ENCODE measurements at regions not wholly inside any gene's neighbourhood (a gene's known extent, or its start where the extent isn't known, plus 50 kb on each side); places are given as distances from the start of the nearest gene placed in this dataset.
"Not testable (repeated sequence)": the region's sequence is repeated elsewhere in the genome, so short reads cannot be mapped to it uniquely, and the experiment has no call there.

GRCh38 chr3:15903759-15904720 is 106.3 kb upstream of the ANKRD28 start:
- no peak for DNase-seq

DNA sequence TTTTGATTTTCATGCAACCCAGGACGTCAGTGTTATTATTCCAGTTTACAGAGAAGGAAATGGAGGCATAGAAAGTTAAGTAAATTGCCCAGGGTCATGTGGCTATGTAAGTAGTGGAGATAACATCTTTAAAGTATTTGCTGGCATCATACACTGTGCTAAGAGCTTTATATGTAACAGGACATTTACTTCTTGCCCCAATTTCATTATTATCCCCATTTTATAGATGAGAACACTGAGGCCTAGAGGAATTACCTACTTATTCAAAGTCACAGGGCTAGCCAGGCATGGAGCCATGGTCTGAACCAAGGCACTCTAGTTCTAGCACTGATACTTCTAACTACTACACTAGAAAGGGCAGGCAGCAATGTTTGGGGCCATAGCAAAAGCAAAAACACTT is 107.3 kb upstream of the ANKRD28 start:
- DNase-seq, result no peak

GRCh38 chr3:15907403-15907802 is 109.6 kb upstream of the ANKRD28 start:
- not testable (repeated sequence) for DNase-seq

DNA sequence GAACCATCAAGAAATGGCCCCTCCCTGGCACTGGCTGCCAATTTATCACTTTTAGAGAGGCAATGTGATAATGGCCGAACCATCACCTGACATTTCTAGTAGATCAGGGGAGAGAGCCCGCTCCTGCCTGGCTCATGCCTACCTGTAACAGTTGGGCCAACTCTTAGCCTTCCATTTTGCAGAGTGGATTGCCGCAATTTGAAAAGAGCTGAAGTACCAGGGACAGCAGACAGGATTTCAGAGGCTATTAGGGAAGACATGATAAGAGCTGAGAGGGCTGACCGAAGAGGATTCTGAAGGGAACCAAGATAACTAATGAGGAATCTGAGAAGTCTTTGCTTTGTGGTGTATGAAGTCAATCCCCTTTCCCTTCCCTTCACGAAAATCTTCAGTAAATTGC is 121.2 kb upstream of the ANKRD28 start:
- no peak for DNase-seq

GRCh38 chr3:15919971-15920370 is 122.2 kb upstream of the ANKRD28 start:
- no peak for DNase-seq

DNA sequence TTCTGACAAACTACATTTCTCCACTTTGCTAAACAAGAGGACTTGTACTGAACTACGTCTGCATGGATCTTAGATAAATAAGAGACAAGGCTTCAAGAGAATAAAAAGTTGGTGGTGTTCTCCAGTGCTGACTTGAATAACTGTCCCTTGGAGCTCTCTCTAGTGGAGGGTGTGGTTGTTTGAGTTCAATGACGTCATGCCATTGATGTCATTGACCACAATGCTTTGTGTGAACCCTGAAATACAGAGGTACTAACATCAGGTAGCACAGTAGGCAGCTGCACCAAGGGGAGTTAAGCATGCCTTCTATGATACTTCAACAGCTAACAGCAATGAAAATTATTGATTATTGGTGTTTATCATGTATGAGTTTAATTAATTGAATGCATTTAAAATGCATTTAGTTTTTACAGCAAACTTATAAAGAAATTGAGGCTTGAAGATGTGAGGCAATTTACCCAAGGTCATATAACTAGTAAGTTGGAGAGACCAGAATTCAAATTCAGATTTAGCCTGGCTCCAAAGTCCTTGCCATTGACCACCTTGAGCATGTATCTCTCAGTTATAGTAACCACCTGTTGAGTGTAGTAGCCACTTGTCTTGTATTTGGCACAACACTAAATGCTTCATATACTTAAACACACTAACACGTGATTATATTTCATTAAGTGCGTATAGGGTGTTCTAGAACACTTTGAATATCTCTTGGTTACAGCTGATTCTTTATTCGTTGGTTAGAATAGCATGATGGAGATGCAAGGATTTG is 126.0 kb upstream of the ANKRD28 start:
- DNase-seq, result no peak

DNA sequence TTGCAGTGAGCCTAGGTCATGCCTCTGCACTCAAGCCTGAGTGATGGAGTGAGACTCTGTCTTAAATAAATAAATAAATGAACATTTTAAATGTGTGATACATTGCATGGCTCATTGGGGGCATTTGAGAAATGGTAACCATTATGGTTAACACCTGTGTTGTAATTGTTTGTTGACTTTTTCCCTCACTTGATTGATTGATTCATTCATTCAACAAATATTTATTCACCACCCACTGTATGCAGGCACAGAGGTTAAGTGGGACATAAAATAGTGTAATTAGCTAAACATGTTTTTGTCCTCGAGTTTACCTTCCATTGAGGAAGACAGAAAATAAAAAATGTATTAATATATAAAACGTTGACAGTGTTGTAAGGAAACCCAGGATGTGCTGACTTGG is 127.1 kb upstream of the ANKRD28 start:
- no peak for DNase-seq

DNA sequence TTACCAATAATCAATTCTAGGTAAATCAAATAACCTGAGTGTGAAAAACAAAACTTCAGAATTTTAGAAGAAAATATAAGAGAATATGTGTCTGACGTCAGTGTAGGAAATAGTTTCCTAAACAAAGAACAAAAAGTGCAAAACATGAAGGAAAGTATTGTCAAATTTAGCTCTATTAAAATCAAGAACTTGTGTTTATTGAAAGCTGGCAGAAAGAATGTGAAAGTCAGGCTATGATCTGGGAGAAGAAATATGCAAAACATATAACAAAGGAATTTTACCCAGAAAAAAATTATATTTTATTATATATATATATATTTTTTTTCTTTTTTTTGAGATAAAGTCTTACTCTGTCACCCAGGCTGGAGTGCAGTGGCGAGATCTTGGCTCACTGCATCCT is 129.1 kb upstream of the ANKRD28 start:
- DNase-seq, result no peak

DNA sequence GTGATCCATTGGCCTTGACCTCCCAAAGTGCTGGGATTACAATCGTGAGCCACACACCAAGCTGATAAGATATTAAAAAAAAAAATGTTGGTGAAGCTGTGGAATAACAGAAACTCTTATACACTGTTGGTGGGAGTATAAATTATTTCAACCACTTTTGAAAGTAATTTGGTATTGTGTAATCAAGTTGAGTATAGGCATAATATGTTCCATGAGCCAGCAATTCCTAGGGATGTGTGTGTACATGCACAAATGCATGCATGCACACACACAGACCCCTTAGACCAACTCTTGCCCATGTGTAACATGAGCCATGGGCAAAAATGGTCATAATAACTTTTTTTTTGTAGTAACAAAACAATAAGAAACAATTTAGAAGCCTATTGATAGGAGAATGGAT is 130.2 kb upstream of the ANKRD28 start:
- no peak for DNase-seq

GRCh38 chr3:15929944-15930571 is 132.3 kb upstream of the ANKRD28 start:
- no peak for DNase-seq

DNA sequence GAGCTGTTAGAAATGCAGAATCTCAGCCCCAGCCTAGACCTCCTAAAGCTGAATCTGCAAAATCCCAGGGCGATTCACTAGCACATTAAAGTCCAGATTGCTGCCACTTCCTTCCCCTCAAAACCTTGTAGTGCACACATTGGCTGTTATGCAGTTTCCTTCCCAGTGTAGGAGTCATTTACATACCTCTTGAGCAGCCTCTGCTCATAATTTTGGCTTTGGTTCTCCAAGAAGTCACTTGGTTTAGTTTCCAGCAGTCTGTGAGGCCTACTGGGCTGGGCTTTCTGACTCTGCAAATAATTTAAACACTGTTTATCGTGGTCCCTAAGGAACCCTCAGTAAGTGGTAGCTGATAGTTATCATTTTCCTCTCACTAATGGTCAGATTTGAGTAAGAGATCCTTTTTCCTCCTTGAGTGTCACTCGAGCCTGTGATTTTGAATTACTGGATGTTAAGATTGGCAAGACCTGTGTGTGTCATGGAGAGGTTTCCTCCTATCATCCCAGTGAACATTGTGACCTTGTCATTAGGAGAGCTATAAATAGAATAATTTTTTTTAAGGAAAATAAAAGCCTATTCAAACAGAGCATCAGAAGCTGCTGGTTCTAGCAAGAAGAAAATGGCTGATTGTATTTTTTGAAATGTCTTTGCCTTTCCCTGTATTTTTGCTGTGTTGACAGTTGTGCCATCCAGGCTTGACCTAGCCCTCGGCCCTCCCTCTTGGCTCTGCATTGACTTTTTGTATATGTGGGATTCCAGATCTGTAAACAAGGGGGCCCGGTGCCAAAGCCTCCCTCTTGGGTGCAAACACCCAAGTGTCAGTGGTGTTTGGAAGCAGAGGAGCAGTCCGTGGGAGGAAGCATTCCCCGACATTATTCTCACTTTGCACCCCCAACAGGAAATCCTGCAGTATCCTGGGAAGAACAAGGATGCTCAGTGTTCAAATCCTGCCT is 134.8 kb upstream of the ANKRD28 start:
- DNase-seq, result peak; percentile 6

GRCh38 chr3:15933439-15934139 is 135.8 kb upstream of the ANKRD28 start:
- DNase-seq, result no peak

GRCh38 chr3:15934389-15935195 is 136.8 kb upstream of the ANKRD28 start:
- DNase-seq, result no peak

DNA sequence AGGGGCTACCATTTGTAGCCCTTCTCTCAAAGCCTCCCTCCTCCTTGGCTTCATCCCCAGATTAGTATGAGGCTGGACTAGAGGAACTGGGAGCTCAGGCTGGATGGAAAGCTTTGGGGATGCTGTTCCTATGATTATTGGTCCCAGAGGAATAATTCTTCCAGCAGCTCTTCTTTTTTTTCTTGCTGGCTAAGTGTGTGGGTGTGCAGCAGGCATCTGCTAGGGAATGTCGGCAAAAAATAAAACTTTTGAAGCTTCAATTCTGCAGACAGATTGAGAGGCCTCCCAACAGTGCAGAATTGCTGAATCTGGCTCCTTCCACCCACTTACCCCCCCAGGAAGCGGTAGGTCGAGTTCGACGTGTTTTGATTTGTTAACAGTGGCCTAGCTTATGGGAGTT is 138.5 kb upstream of the ANKRD28 start:
- no peak for DNase-seq

GRCh38 chr3:15940641-15941040 is 142.9 kb upstream of the ANKRD28 start:
- DNase-seq, result no peak

- DNase-seq, result not testable (repeated sequence)
Observed at GRCh38 chr3:15941457-15941856, 143.7 kb upstream of the ANKRD28 start.

- DNase-seq, result no peak
Observed at GRCh38 chr3:15941958-15942357, 144.2 kb upstream of the ANKRD28 start.

GRCh38 chr3:15942462-15942861 is 144.7 kb upstream of the ANKRD28 start:
- DNase-seq, result no peak

- DNase-seq, result no peak
Observed at GRCh38 chr3:15942936-15943335, 145.2 kb upstream of the ANKRD28 start.

GRCh38 chr3:15948388-15948787 is 150.6 kb upstream of the ANKRD28 start:
- DNase-seq, result peak; percentile 5
